Neural progenitor cell (in vitro differentiated cells): ENCODE measurements at regions not wholly inside any gene's neighbourhood (a gene's known extent, or its start where the extent isn't known, plus 50 kb on each side); places are given as distances from the start of the nearest gene placed in this dataset.

Experiments used
- EZH2 ChIP-seq: fragments of 200-600 bp; sonication (generic); IDR thresholded peaks from 2 replicates; pipeline ENCODE4 v1.6.1; 2017; ENCODE audit warnings: antibody characterized with exemption, mild to moderate bottlenecking, moderate library complexity
- EZH2phosphoT487 ChIP-seq: fragments of 200-600 bp; sonication (generic); IDR thresholded peaks from 2 replicates; pipeline ENCODE4 v1.6.1; 2017; ENCODE audit warnings: antibody characterized with exemption

- TF ChIP-seq EZH2phosphoT487 (no peak), EZH2 (no peak)
These were observed 118.3 kb upstream of the SERPIND1 start for GRCh38 chr22:20655623-20656022.
